ENCODE measurements at regions not wholly inside any gene's neighbourhood (a gene's known extent, or its start where the extent isn't known, plus 50 kb on each side); places are given as distances from the start of the nearest gene placed in this dataset.

- Histone ChIP-seq H3K14ac (ENCODE audit: insufficient read length) (no peak overlapping the region), H3K9ac (replicated peaks in 1 of 4; ENCODE audit: extremely low read depth in 1 of 4, low read depth in 3 of 4, low read length in 3 of 4) (no peak overlapping the region), H3K4me1 (replicated peaks in 1 of 4; ENCODE audit: control insufficient read depth in 3 of 4, insufficient read depth in 4 of 4, low read length in 3 of 4) (peaks cover 0 to 3% (median 0%) of the 10 kb centered on the region in 4 experiments; a peak in 1 of 7 replicates), H2AK5ac (ENCODE audit: low read depth, low read length) (no peak overlapping the region), H3K23ac (ENCODE audit: insufficient read length) (no peak overlapping the region), H3K4me2 (ENCODE audit: insufficient read depth in 1 of 2, low read depth in 2 of 2, low read length in 2 of 2) (no peak overlapping the region), H4K91ac (replicated peaks; ENCODE audit: insufficient read length, low read length) (no peak overlapping the region), H4K20me1 (replicated peaks in 1 of 2; ENCODE audit: control insufficient read depth in 1 of 2, insufficient read depth in 2 of 2, low read length in 2 of 2) (no peaks in the 10 kb centered on the region), H4K5ac (ENCODE audit: insufficient read length, low read depth, low read length) (no peak overlapping the region), H3K36me3 (ENCODE audit: control insufficient read depth in 2 of 4, insufficient read depth in 4 of 4, low read length in 3 of 4) (no peaks in the 10 kb centered on the region), H3K27me3 (replicated peaks in 1 of 4; ENCODE audit: control insufficient read depth in 3 of 4, extremely low read depth in 1 of 4, insufficient read depth in 3 of 4, low read length in 3 of 4) (no peaks in the 10 kb centered on the region), H3K4me3 (ENCODE audit: extremely low read depth in 1 of 4, insufficient read depth in 2 of 4, low read depth in 3 of 4, low read length in 4 of 4) (no peak overlapping the region), H2BK15ac (ENCODE audit: low read length) (no peak overlapping the region), H3K79me1 (ENCODE audit: low read depth, low read length) (no peaks in the 10 kb centered on the region), H3K56ac (replicated peaks; ENCODE audit: insufficient read length, low read depth, low read length) (no peak overlapping the region), H3K23me2 (ENCODE audit: low read depth, low read length) (no peaks in the 10 kb centered on the region), H4K8ac (ENCODE audit: extremely low read depth, insufficient read depth, low read length) (no peak overlapping the region), H3K27ac (ENCODE audit: low read depth, low read length) (no peak overlapping the region), H2BK20ac (ENCODE audit: low read length) (no peak overlapping the region), H2BK5ac (ENCODE audit: low read depth, low read length) (no peak overlapping the region), H3K18ac (ENCODE audit: extremely low read depth, low read length) (no peak overlapping the region), H3K4ac (replicated peaks; ENCODE audit: insufficient read length, low read depth, low read length) (no peak overlapping the region), H3K79me2 (ENCODE audit: control insufficient read depth in 1 of 2, insufficient read depth in 2 of 2, low read length in 2 of 2) (no peaks in the 10 kb centered on the region), H2BK120ac (replicated peaks; ENCODE audit: low read depth, low read length) (no peak overlapping the region), H3K9me3 (ENCODE audit: insufficient read depth in 2 of 2, low read depth in 1 of 2, low read length in 1 of 2) (no peaks in the 10 kb centered on the region), H2AFZ (ENCODE audit: low read length) (no peak overlapping the region), H2BK12ac (ENCODE audit: low read depth, low read length) (no peak overlapping the region)
- 96% methylated on average over 2 of the region's 2 CpGs; no CpG with 5 or more reads in 1 of the 2 experiments for WGBS, 2 experiments (ENCODE audit: extremely low coverage in 1 of 2, insufficient coverage in 1 of 2, insufficient read length in 1 of 2, insufficient replicate concordance in 2 of 2, low coverage in 1 of 2, low lambda C conversion rate in 2 of 2, missing lambda C conversion rate in 1 of 2)
- FAIRE-seq = no peak
- CTCF ChIA-PET (ENCODE audit: partially characterized antibody) = interaction anchor here (0.6 to 1.0 kb wide), 2 partner anchors 26 to 55 kb away, joined by 3 read pairs; no protein-coding TSS in a partner anchor
- POLR2A ChIA-PET (ENCODE audit: partially characterized antibody) = no interaction called here
- DNase-seq (ENCODE audit: low read depth in 1 of 2, low spot score in 2 of 2) = no peak
- TF ChIP-seq SP4 (IDR thresholded peaks at IDR 0.05; ENCODE audit: low read length) = no peak
Measured at GRCh38 chr11:109285465-109285864, 136.5 kb upstream of the C11orf87 start.
